Adipose tissue (tissue), 3 donors: ENCODE measurements at regions not wholly inside any gene's neighbourhood (a gene's known extent, or its start where the extent isn't known, plus 50 kb on each side); places are given as distances from the start of the nearest gene placed in this dataset.

Source experiments
- H3K27ac ChIP-seq: one replicate; pipeline ENCODE4 v1.5.1; 2013; ENCODE audit warnings: low read depth, low read length
- WGBS, 3 donors: extraction: QIAGEN DNeasy Blood & Tissue Kit; methylation state at CpG; one replicate each; pipeline ENCODE4 v1.1.7; 2013; 5-methylcytosine and 5-hydroxymethylcytosine counted together
- donor health status: healthy with polysubstance abuse.
- donor health status: Bipolar disorder and iron deficiency.
- donor health status: healthy.

- 63 to 95% (median 91%) methylated on average over 1 of the region's 1 CpG for WGBS, 3 donors
- no peak overlapping the region for H3K27ac ChIP-seq
Measured at GRCh38 chr2:22734373-22735045, 650.5 kb upstream of the KLHL29 start.

GRCh38 chr2:22737144-22737543 lies 647.8 kb upstream of the KLHL29 start:
- no peak overlapping the region for H3K27ac ChIP-seq
- WGBS, 3 donors, result 62 to 67% (median 63%) methylated on average over 3 of the region's 3 CpGs

- 24 to 29% (median 28%) methylated on average over 3 of the region's 3 CpGs for WGBS, 3 donors
- H3K27ac ChIP-seq, result no peak overlapping the region
Measured at GRCh38 chr2:22741216-22741615, 643.8 kb upstream of the KLHL29 start.

- H3K27ac ChIP-seq, result no peak overlapping the region
- WGBS, 3 donors, result 88 to 97% (median 94%) methylated on average over 1 of the region's 1 CpG
Measured at GRCh38 chr2:22748909-22749308, 636.1 kb upstream of the KLHL29 start.

- WGBS, 3 donors, result 81 to 86% (median 85%) methylated on average over 7 of the region's 7 CpGs
- H3K27ac ChIP-seq, result no peak overlapping the region
Measured at GRCh38 chr2:22753476-22753875, 631.5 kb upstream of the KLHL29 start.

- no peak overlapping the region for H3K27ac ChIP-seq
- WGBS, 3 donors, result 76 to 91% (median 90%) methylated on average over 9 of the region's 9 CpGs
Measured at GRCh38 chr2:22756276-22757043, 628.5 kb upstream of the KLHL29 start.

GRCh38 chr2:22769497-22769896 lies 615.5 kb upstream of the KLHL29 start:
- WGBS, 3 donors, result 61 to 75% (median 69%) methylated on average over 3 of the region's 3 CpGs
- H3K27ac ChIP-seq, result no peak overlapping the region

GRCh38 chr2:22784566-22784965 lies 600.4 kb upstream of the KLHL29 start:
- WGBS, 3 donors, result 75 to 83% (median 82%) methylated on average over 5 of the region's 5 CpGs

GRCh38 chr2:22786817-22787216 lies 598.2 kb upstream of the KLHL29 start:
- H3K27ac ChIP-seq, result no peak overlapping the region
- WGBS, 3 donors, result 73 to 96% (median 93%) methylated on average over 2 of the region's 2 CpGs

More at GRCh38 chr2:22784566-22784965, 600.4 kb upstream of the KLHL29 start:
- H3K27ac ChIP-seq, result no peak overlapping the region

- no peak overlapping the region for H3K27ac ChIP-seq
- WGBS, 3 donors, result 65 to 78% (median 68%) methylated on average over 1 of the region's 1 CpG
Measured at GRCh38 chr2:22787745-22788144, 597.2 kb upstream of the KLHL29 start.

- WGBS, 3 donors, result 77 to 79% (median 79%) methylated on average over 7 of the region's 7 CpGs
- H3K27ac ChIP-seq, result no peak overlapping the region
Measured at GRCh38 chr2:22788749-22789327, 596.1 kb upstream of the KLHL29 start.

GRCh38 chr2:22795287-22795866 lies 589.6 kb upstream of the KLHL29 start:
- H3K27ac ChIP-seq, result no peak overlapping the region
- WGBS, 3 donors, result 30 to 43% (median 40%) methylated on average over 3 of the region's 3 CpGs

- WGBS, 3 donors, result 80 to 90% (median 82%) methylated on average over 1 of the region's 1 CpG
- no peak overlapping the region for H3K27ac ChIP-seq
Measured at GRCh38 chr2:22798386-22798785, 586.6 kb upstream of the KLHL29 start.

GRCh38 chr2:22800412-22800811 lies 584.6 kb upstream of the KLHL29 start:
- no peak overlapping the region for H3K27ac ChIP-seq
- 67 to 80% (median 75%) methylated on average over 1 of the region's 1 CpG for WGBS, 3 donors

GRCh38 chr2:22801071-22801470 lies 583.9 kb upstream of the KLHL29 start:
- H3K27ac ChIP-seq, result no peak overlapping the region
- WGBS, 3 donors, result 60 to 68% (median 67%) methylated on average over 3 of the region's 3 CpGs

- 64 to 77% (median 67%) methylated on average over 5 of the region's 5 CpGs for WGBS, 3 donors
- no peak overlapping the region for H3K27ac ChIP-seq
Measured at GRCh38 chr2:22801970-22802369, 583.0 kb upstream of the KLHL29 start.

- no peak overlapping the region for H3K27ac ChIP-seq
Measured at GRCh38 chr2:22807872-22808271, 577.1 kb upstream of the KLHL29 start.

- 64 to 80% (median 68%) methylated on average over 2 of the region's 2 CpGs for WGBS, 3 donors
- H3K27ac ChIP-seq, result no peak overlapping the region
Measured at GRCh38 chr2:22810602-22811001, 574.4 kb upstream of the KLHL29 start.

- H3K27ac ChIP-seq, result no peak overlapping the region
- 44 to 66% (median 53%) methylated on average over 2 of the region's 2 CpGs for WGBS, 3 donors
Measured at GRCh38 chr2:22812065-22812680, 572.8 kb upstream of the KLHL29 start.
